H9 (cell line): ENCODE measurements at regions not wholly inside any gene's neighbourhood (a gene's known extent, or its start where the extent isn't known, plus 50 kb on each side); places are given as distances from the start of the nearest gene placed in this dataset.
"Not testable (repeated sequence)": the region's sequence is repeated elsewhere in the genome, so short reads cannot be mapped to it uniquely, and the experiment has no call there.

Experiments used
- DNase-seq: peaks from one replicate; pipeline ENCODE4 v3.0.0-alpha.2; 2017
- H2AFZ ChIP-seq: one replicate; pipeline ENCODE4 v1.6.1; 2013; ENCODE audit warnings: mild to moderate bottlenecking, low read length, control low read depth, moderate library complexity
- H2AK5ac ChIP-seq: 2 replicates; pipeline ENCODE4 v1.6.1; 2013; ENCODE audit warnings: low read length, control low read depth, mixed read lengths; ENCODE audit not compliant: insufficient read length
- H2BK120ac ChIP-seq: one replicate; pipeline ENCODE4 v1.6.1; 2013; ENCODE audit warnings: low read depth, mild to moderate bottlenecking, low read length, control low read depth, inconsistent platforms; ENCODE audit not compliant: poor library complexity, severe bottlenecking
- H2BK12ac ChIP-seq: 2 replicates; pipeline ENCODE4 v1.6.1; 2013; ENCODE audit warnings: low read length, control low read depth, mixed read lengths, low read depth; ENCODE audit not compliant: insufficient read length
- H2BK15ac ChIP-seq: 2 replicates; pipeline ENCODE4 v1.6.1; 2013; ENCODE audit warnings: low read depth, low read length, control low read depth
- H2BK20ac ChIP-seq: one replicate; pipeline ENCODE4 v1.6.1; 2013; ENCODE audit warnings: low read depth, mild to moderate bottlenecking, low read length, control low read depth, inconsistent platforms; ENCODE audit not compliant: poor library complexity, severe bottlenecking
- H2BK5ac ChIP-seq: 2 replicates; pipeline ENCODE4 v1.6.1; 2013; ENCODE audit warnings: low read length, control low read depth, mixed read lengths; ENCODE audit not compliant: insufficient read length
- H3K14ac ChIP-seq: 2 replicates; pipeline ENCODE4 v1.6.1; 2013; ENCODE audit warnings: low read length, control low read depth; ENCODE audit not compliant: insufficient read depth
- H3K18ac ChIP-seq: 2 replicates; pipeline ENCODE4 v1.6.1; 2013; ENCODE audit warnings: low read depth, mild to moderate bottlenecking, mixed read lengths, low read length, control low read depth; ENCODE audit not compliant: insufficient read length
- H3K23ac ChIP-seq: 2 replicates; pipeline ENCODE4 v1.6.1; 2013; ENCODE audit warnings: low read length, control low read depth, mixed read lengths, low read depth; ENCODE audit not compliant: insufficient read length
- H3K23me2 ChIP-seq: 2 replicates; pipeline ENCODE4 v1.6.1; 2013; ENCODE audit warnings: low read depth, mild to moderate bottlenecking, mixed read lengths, low read length, control low read depth; ENCODE audit not compliant: insufficient read length, poor library complexity, severe bottlenecking
- H3K27ac ChIP-seq: 2 replicates; pipeline ENCODE4 v1.5.1; 2013; ENCODE audit warnings: low read length, control low read depth, mixed read lengths, low read depth; ENCODE audit not compliant: insufficient read length
- H3K27me3 ChIP-seq: 2 replicates; pipeline ENCODE4 v1.6.1; 2013; ENCODE audit warnings: low read length, control low read depth, inconsistent platforms; ENCODE audit not compliant: insufficient read depth
- H3K4ac ChIP-seq: 2 replicates; pipeline ENCODE4 v1.6.1; 2013; ENCODE audit warnings: low read depth, mild to moderate bottlenecking, control low read depth, inconsistent platforms, low read length, moderate library complexity
- H3K4me1 ChIP-seq: 2 replicates; pipeline ENCODE4 v1.6.1; 2013; ENCODE audit warnings: low read length, control low read depth, inconsistent platforms; ENCODE audit not compliant: insufficient read depth
- H3K4me2 ChIP-seq: 2 replicates; pipeline ENCODE4 v1.6.1; 2013; ENCODE audit warnings: low read length, control low read depth, mixed read lengths; ENCODE audit not compliant: insufficient read length, insufficient read depth
- H3K56ac ChIP-seq: 2 replicates; pipeline ENCODE4 v1.6.1; 2013; ENCODE audit warnings: low read depth, mild to moderate bottlenecking, mixed read lengths, low read length, control low read depth; ENCODE audit not compliant: insufficient read length
- H3K79me1 ChIP-seq: 2 replicates; pipeline ENCODE4 v1.6.1; 2013; ENCODE audit warnings: low read depth, mild to moderate bottlenecking, moderate library complexity, low read length, control low read depth, inconsistent platforms; ENCODE audit not compliant: insufficient read depth, poor library complexity, severe bottlenecking
- H3K79me2 ChIP-seq: 2 replicates; pipeline ENCODE4 v1.6.1; 2013; ENCODE audit warnings: low read length, control low read depth, inconsistent platforms; ENCODE audit not compliant: insufficient read depth
- H3K9ac ChIP-seq: 2 replicates; pipeline ENCODE4 v1.6.1; 2013; ENCODE audit warnings: low read length, control low read depth, mixed read lengths; ENCODE audit not compliant: insufficient read length; ENCODE audit errors: extremely low read depth
- H3K9me3 ChIP-seq: one replicate; pipeline ENCODE4 v1.6.1; 2013; ENCODE audit warnings: low read depth, low read length, inconsistent platforms; ENCODE audit not compliant: control insufficient read depth
- H3T11ph ChIP-seq: one replicate; pipeline ENCODE4 v1.6.1; 2013; ENCODE audit warnings: mild to moderate bottlenecking, low read length, control low read depth, inconsistent platforms
- H4K20me1 ChIP-seq: one replicate; pipeline ENCODE4 v1.6.1; 2013; ENCODE audit not compliant: control insufficient read depth, insufficient read length, insufficient read depth
- H4K5ac ChIP-seq: 2 replicates; pipeline ENCODE4 v1.6.1; 2013; ENCODE audit warnings: low read depth, mild to moderate bottlenecking, mixed read lengths, low read length, control low read depth; ENCODE audit not compliant: insufficient read length
- H4K8ac ChIP-seq: replicated peaks from 2 replicates; pipeline ENCODE4 v1.6.1; 2013; ENCODE audit warnings: low read length, control low read depth, mixed read lengths, low read depth; ENCODE audit not compliant: insufficient read length
- H4K91ac ChIP-seq: 2 replicates; pipeline ENCODE4 v1.6.1; 2013; ENCODE audit warnings: low read depth, mild to moderate bottlenecking, moderate library complexity, mixed read lengths, low read length, control low read depth; ENCODE audit not compliant: insufficient read length
- H3K27ac Mint-ChIP-seq, 3 experiments: 2 replicates in 2 of 3; 3 replicates in 1 of 3; pipeline ENCODE4 v1.8.0; 2020 to 2021; ENCODE audit warnings: mixed read lengths in 3 of 3, mild to moderate bottlenecking in 1 of 3, moderate library complexity in 1 of 3
- H3K27me3 Mint-ChIP-seq: 2 replicates; pipeline ENCODE4 v1.8.0; 2021; ENCODE audit warnings: low read depth, mild to moderate bottlenecking, moderate library complexity, mixed read lengths
- H3K36me3 Mint-ChIP-seq, 3 experiments: 2 replicates in 2 of 3; 3 replicates in 1 of 3; pipeline ENCODE4 v1.8.0; 2020 to 2021; ENCODE audit warnings: low read depth in 3 of 3, mixed read lengths in 3 of 3; ENCODE audit not compliant: insufficient read depth in 1 of 3
- H3K4me1 Mint-ChIP-seq, 2 experiments: 2 replicates each; pipeline ENCODE4 v1.8.0; 2020; ENCODE audit warnings: mixed read lengths in 2 of 2
- H3K4me3 Mint-ChIP-seq, 2 experiments: 2 replicates in 1 of 2; 3 replicates in 1 of 2; pipeline ENCODE4 v1.8.0; 2020 to 2021; ENCODE audit warnings: mild to moderate bottlenecking in 2 of 2, mixed read lengths in 2 of 2, moderate library complexity in 1 of 2
- H3K9me3 Mint-ChIP-seq, 2 experiments: 2 replicates in 1 of 2; 3 replicates in 1 of 2; pipeline ENCODE4 v1.8.0; 2020; ENCODE audit warnings: mild to moderate bottlenecking in 2 of 2, mixed read lengths in 2 of 2, moderate library complexity in 1 of 2
- WGBS: extraction: QIAGEN DNeasy Blood & Tissue Kit; methylation state at CpG from one replicate; pipeline ENCODE4 v1.1.7; 2013; ENCODE audit warnings: missing lambda C conversion rate, low lambda C conversion rate, mixed read lengths; ENCODE audit not compliant: insufficient read length; ENCODE audit errors: extremely low coverage; 5-methylcytosine and 5-hydroxymethylcytosine counted together
- TF ChIP-seq, protein P1 (sequence below): fragments of 200-600 bp; sonication (generic); conservative IDR thresholded peaks from 3 replicates; pipeline ENCODE4 v1.8.0; 2021; ENCODE audit warnings: antibody characterized with exemption, mild to moderate bottlenecking

- DNase-seq = no peak
- H3K27me3 ChIP-seq = no peaks in the 10 kb centered on the region
- TF ChIP-seq, protein P1, sequence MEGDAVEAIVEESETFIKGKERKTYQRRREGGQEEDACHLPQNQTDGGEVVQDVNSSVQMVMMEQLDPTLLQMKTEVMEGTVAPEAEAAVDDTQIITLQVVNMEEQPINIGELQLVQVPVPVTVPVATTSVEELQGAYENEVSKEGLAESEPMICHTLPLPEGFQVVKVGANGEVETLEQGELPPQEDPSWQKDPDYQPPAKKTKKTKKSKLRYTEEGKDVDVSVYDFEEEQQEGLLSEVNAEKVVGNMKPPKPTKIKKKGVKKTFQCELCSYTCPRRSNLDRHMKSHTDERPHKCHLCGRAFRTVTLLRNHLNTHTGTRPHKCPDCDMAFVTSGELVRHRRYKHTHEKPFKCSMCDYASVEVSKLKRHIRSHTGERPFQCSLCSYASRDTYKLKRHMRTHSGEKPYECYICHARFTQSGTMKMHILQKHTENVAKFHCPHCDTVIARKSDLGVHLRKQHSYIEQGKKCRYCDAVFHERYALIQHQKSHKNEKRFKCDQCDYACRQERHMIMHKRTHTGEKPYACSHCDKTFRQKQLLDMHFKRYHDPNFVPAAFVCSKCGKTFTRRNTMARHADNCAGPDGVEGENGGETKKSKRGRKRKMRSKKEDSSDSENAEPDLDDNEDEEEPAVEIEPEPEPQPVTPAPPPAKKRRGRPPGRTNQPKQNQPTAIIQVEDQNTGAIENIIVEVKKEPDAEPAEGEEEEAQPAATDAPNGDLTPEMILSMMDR = no peak
- no peak overlapping the region for H2AK5ac ChIP-seq
- no peak overlapping the region for H3K14ac ChIP-seq
- no peak overlapping the region for H2AFZ ChIP-seq
- H4K8ac ChIP-seq = no peak overlapping the region
- H3K9ac ChIP-seq = no peak overlapping the region
- H3K79me1 ChIP-seq = no peaks in the 10 kb centered on the region
- H3T11ph ChIP-seq = no peak overlapping the region
- Mint-ChIP-seq H3K9me3 (peaks cover 0 to 67% of the 10 kb centered on the region in 2 experiments; a peak in 4 of 5 replicates), H3K36me3 (peaks cover 0 to 8% (median 3%) of the 10 kb centered on the region in 3 experiments; a peak in 2 of 7 replicates), H3K4me3 (no peak overlapping the region), H3K4me1 (0 out of 4 replicates have a peak, but pooled peaks cover 0 to 4% of the 10 kb centered on the region in 2 experiments), H3K27ac (no peak overlapping the region), H3K27me3 (peaks cover 3% of the 10 kb centered on the region; the same call in 1 of the 2 replicates)
- H3K56ac ChIP-seq = no peak overlapping the region
- H3K79me2 ChIP-seq = no peaks in the 10 kb centered on the region; the same call in 1 of the 2 replicates
- H3K27ac ChIP-seq = no peak overlapping the region
- H2BK20ac ChIP-seq = no peak overlapping the region
- H3K4me1 ChIP-seq = no peaks in the 10 kb centered on the region
- no peak overlapping the region for H3K23ac ChIP-seq
- no peak overlapping the region for H2BK120ac ChIP-seq
- H2BK12ac ChIP-seq = no peak overlapping the region
- H4K20me1 ChIP-seq = no peaks in the 10 kb centered on the region
- H2BK5ac ChIP-seq = no peak overlapping the region
- WGBS = no CpG with 5 or more reads among the region's 4 CpGs
- no peak overlapping the region for H3K18ac ChIP-seq
- no peaks in the 10 kb centered on the region for H3K9me3 ChIP-seq
- no peak overlapping the region for H2BK15ac ChIP-seq
- no peak overlapping the region for H4K91ac ChIP-seq
- H3K23me2 ChIP-seq = no peaks in the 10 kb centered on the region
- no peak overlapping the region for H3K4me2 ChIP-seq
- H4K5ac ChIP-seq = no peak overlapping the region
- H3K4ac ChIP-seq = no peak overlapping the region
Measured at GRCh38 chr22:47862394-47862793, 1099.9 kb downstream of the TBC1D22A start.

GRCh38 chr22:47860907-47861306 lies 1098.5 kb downstream of the TBC1D22A start:
- not testable (repeated sequence) for H4K5ac ChIP-seq, H3K9me3 ChIP-seq, H3K23ac ChIP-seq, H3K27ac Mint-ChIP-seq, H3K4me1 Mint-ChIP-seq, H2BK12ac ChIP-seq, H3K79me1 ChIP-seq, H3K56ac ChIP-seq, H3K27ac ChIP-seq, H4K8ac ChIP-seq, H2BK20ac ChIP-seq, H3K9ac ChIP-seq, H3K4me3 Mint-ChIP-seq, H3K27me3 ChIP-seq, H3T11ph ChIP-seq, H2BK120ac ChIP-seq, H3K4ac ChIP-seq, H3K79me2 ChIP-seq, H3K27me3 Mint-ChIP-seq, H2BK5ac ChIP-seq, H3K4me1 ChIP-seq, H2AFZ ChIP-seq, H3K4me2 ChIP-seq, H3K23me2 ChIP-seq, H2AK5ac ChIP-seq, H3K18ac ChIP-seq, DNase-seq, H4K20me1 ChIP-seq, H2BK15ac ChIP-seq, H4K91ac ChIP-seq, H3K14ac ChIP-seq
- no CpG with 5 or more reads among the region's 9 CpGs for WGBS
- peaks cover 0 to 72% of the 10 kb centered on the region in 2 experiments for H3K9me3 Mint-ChIP-seq
- H3K36me3 Mint-ChIP-seq = peaks cover 0 to 14% (median 7%) of the 10 kb centered on the region in 3 experiments; a peak in 3 of 7 replicates
